Esophagus squamous epithelium (tissue), 4 donors: ENCODE measurements at regions not wholly inside any gene's neighbourhood (a gene's known extent, or its start where the extent isn't known, plus 50 kb on each side); places are given as distances from the start of the nearest gene placed in this dataset.

Experiments
- CTCF ChIP-seq, 6 experiments: fragments of 450-650 bp in 4 of 6; fragments of 200-600 bp in 2 of 6; sonication (generic) in 2 of 6; IDR thresholded peaks; one replicate each; pipeline ENCODE4 v1.5.1; 2016 to 2019; ENCODE audit warnings: antibody characterized with exemption in 6 of 6, mild to moderate bottlenecking in 4 of 6, moderate library complexity in 4 of 6
- POLR2A ChIP-seq, 4 donors: fragments of 450-650 bp; IDR thresholded peaks; one replicate each; pipeline ENCODE4 v1.6.1; 2017; ENCODE audit warnings: antibody characterized with exemption in 4 of 4, mild to moderate bottlenecking in 4 of 4, moderate library complexity in 3 of 4

- TF ChIP-seq CTCF (IDR thresholded peaks at IDR 0.05) (no peak), POLR2A (IDR thresholded peaks at IDR 0.05) (no peak)
These were observed 841.1 kb upstream of the MANEA start for GRCh38 chr6:94736236-94736635.
